Fibroblast of the conjunctiva (primary cell): ENCODE measurements at regions not wholly inside any gene's neighbourhood (a gene's known extent, or its start where the extent isn't known, plus 50 kb on each side); places are given as distances from the start of the nearest gene placed in this dataset.
"Not testable (repeated sequence)": the region's sequence is repeated elsewhere in the genome, so short reads cannot be mapped to it uniquely, and the experiment has no call there.

Source experiments
- DNase-seq: peaks from one replicate; pipeline ENCODE4 v3.0.0-alpha.2; 2010; ENCODE audit warnings: low read depth

- no peak for DNase-seq
Observed at GRCh38 chrX:41981481-41982013, 58.2 kb upstream of the CASK start.

- not testable (repeated sequence) for DNase-seq
Observed at GRCh38 chrX:41974677-41975076, 51.3 kb upstream of the CASK start.

- DNase-seq = no peak
Observed at GRCh38 chrX:41973208-41973607, 49.9 kb upstream of the CASK start.
